Panc1 (cell line): ENCODE measurements at regions not wholly inside any gene's neighbourhood (a gene's known extent, or its start where the extent isn't known, plus 50 kb on each side); places are given as distances from the start of the nearest gene placed in this dataset.

Experiments used
- ATAC-seq: fragments of 200-7000 bp; cut with Tn5 transposase; 2 replicates; pipeline ENCODE4 v1.9.1; 2020; ENCODE audit warnings: mild to moderate bottlenecking, moderate library complexity
- BruUV-seq: library from RNA; stranded (reverse); fragments of 400-500 nt; replicated peaks from 2 replicates; lab custom pipeline; 2021; lab: Mats Ljungman, UMichigan
- CTCF ChIA-PET: fragments of 300-600 bp; sonication (Branson Sonifier 250); formaldehyde crosslinking; loops from one replicate; lab custom pipeline; 2022; ENCODE audit warnings: antibody characterized with exemption; lab: Charles Lee
- POLR2A ChIA-PET: fragments of 300-600 bp; sonication (Branson Sonifier 250); formaldehyde crosslinking; loops from one replicate; lab custom pipeline; 2022; ENCODE audit warnings: antibody characterized with exemption; lab: Charles Lee
- DNase-seq: peaks from one replicate; pipeline ENCODE4 v3.0.0-alpha.2; 2010; ENCODE audit warnings: low read depth, low spot score
- H3K27ac ChIP-seq: 2 replicates; pipeline ENCODE4 v1.5.1; 2011; ENCODE audit warnings: mild to moderate bottlenecking, low read length, inconsistent platforms
- H3K27me3 ChIP-seq: fragments of 200-500 bp; sonication (Bioruptor generic); 2 replicates; pipeline ENCODE4 v1.6.0; 2014; ENCODE audit warnings: low read length, inconsistent platforms; ENCODE audit not compliant: control insufficient read depth, insufficient read depth
- H3K36me3 ChIP-seq: fragments of 200-500 bp; sonication (Bioruptor generic); 2 replicates; pipeline ENCODE4 v1.5.1; 2014; ENCODE audit warnings: inconsistent platforms, mild to moderate bottlenecking, low read length, moderate library complexity; ENCODE audit not compliant: control insufficient read depth, insufficient read depth
- H3K4me1 ChIP-seq: 2 replicates; pipeline ENCODE4 v1.5.1; 2011; ENCODE audit warnings: inconsistent platforms, mild to moderate bottlenecking, low read length, moderate library complexity; ENCODE audit not compliant: control insufficient read depth, insufficient read depth
- H3K4me3 ChIP-seq, 2 experiments: 2 replicates each; pipeline ENCODE4 v1.5.1; 2011 to 2012; ENCODE audit warnings: low read depth in 2 of 2, low read length in 2 of 2, mild to moderate bottlenecking in 2 of 2, inconsistent platforms in 1 of 2, moderate library complexity in 1 of 2
- H3K9me3 ChIP-seq: fragments of 200-500 bp; sonication (Bioruptor generic); 2 replicates; pipeline ENCODE4 v1.5.1; 2014; ENCODE audit warnings: low read depth, mild to moderate bottlenecking, inconsistent platforms, low read length, moderate library complexity; ENCODE audit not compliant: control insufficient read depth, insufficient read depth
- POLR2AphosphoS5 ChIP-seq: IDR thresholded peaks from 2 replicates; pipeline ENCODE4 v1.6.1; 2012; ENCODE audit warnings: mild to moderate bottlenecking, low read depth, low read length, moderate library complexity
- SIN3A ChIP-seq: IDR thresholded peaks from 2 replicates; pipeline ENCODE4 v1.6.1; 2012; ENCODE audit warnings: low read depth, mild to moderate bottlenecking, low read length, moderate library complexity, borderline replicate concordance; ENCODE audit not compliant: insufficient read depth
- TCF7L2 ChIP-seq: IDR thresholded peaks from 2 replicates; pipeline ENCODE4 v1.6.1; 2011; ENCODE audit warnings: mild to moderate bottlenecking, low read depth, low read length, inconsistent platforms
- in situ Hi-C: cut with HindIII; loops from 2 replicates; pipeline ENCODE4 v1.10.0; 2016; ENCODE audit warnings: low sequenced_read_pairs, low pct_unique_long_range_greater_than_20kb
- intact Hi-C: fragments of 100-400 bp; cut with micrococcal nuclease; formaldehyde crosslinking; loops from one replicate; pipeline ENCODE4 v1.10.0; 2022; ENCODE audit not compliant: unreplicated experiment
- TF ChIP-seq, protein P1 (sequence below), 2 experiments: IDR thresholded peaks; 2 replicates each; pipeline ENCODE4 v1.6.1; 2011 to 2012; ENCODE audit warnings: low read depth in 2 of 2, control low read depth in 1 of 2, low read length in 1 of 2, mild to moderate bottlenecking in 1 of 2, moderate library complexity in 1 of 2; ENCODE audit not compliant: insufficient read depth in 1 of 2
- TF ChIP-seq, protein P2 (sequence below): fragments of 450-650 bp; IDR thresholded peaks from 2 replicates; pipeline ENCODE4 v1.5.1; 2017; ENCODE audit warnings: mild to moderate bottlenecking

GRCh38 chr4:60002603-60003337 is 1197.4 kb upstream of the ADGRL3 start:
- no peaks in the 10 kb centered on the region for H3K27me3 ChIP-seq
- intact Hi-C loops (no loop called here), in situ Hi-C loops (no loop called here)
- ChIA-PET POLR2A (no interaction called here), CTCF (no interaction called here)
- H3K27ac ChIP-seq = no peak overlapping the region
- H3K4me3 ChIP-seq = no peak overlapping the region
- no peaks in the 10 kb centered on the region for H3K36me3 ChIP-seq
- DNase-seq (no peak), ATAC-seq (no peak)
- no TSS peak for BruUV-seq
- no peaks in the 10 kb centered on the region for H3K4me1 ChIP-seq
- TF ChIP-seq, protein P1, sequence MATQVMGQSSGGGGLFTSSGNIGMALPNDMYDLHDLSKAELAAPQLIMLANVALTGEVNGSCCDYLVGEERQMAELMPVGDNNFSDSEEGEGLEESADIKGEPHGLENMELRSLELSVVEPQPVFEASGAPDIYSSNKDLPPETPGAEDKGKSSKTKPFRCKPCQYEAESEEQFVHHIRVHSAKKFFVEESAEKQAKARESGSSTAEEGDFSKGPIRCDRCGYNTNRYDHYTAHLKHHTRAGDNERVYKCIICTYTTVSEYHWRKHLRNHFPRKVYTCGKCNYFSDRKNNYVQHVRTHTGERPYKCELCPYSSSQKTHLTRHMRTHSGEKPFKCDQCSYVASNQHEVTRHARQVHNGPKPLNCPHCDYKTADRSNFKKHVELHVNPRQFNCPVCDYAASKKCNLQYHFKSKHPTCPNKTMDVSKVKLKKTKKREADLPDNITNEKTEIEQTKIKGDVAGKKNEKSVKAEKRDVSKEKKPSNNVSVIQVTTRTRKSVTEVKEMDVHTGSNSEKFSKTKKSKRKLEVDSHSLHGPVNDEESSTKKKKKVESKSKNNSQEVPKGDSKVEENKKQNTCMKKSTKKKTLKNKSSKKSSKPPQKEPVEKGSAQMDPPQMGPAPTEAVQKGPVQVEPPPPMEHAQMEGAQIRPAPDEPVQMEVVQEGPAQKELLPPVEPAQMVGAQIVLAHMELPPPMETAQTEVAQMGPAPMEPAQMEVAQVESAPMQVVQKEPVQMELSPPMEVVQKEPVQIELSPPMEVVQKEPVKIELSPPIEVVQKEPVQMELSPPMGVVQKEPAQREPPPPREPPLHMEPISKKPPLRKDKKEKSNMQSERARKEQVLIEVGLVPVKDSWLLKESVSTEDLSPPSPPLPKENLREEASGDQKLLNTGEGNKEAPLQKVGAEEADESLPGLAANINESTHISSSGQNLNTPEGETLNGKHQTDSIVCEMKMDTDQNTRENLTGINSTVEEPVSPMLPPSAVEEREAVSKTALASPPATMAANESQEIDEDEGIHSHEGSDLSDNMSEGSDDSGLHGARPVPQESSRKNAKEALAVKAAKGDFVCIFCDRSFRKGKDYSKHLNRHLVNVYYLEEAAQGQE (IDR thresholded peaks at IDR 0.05; ENCODE audit: insufficient read depth in 1 of 2, low read depth in 2 of 2, low read length in 1 of 2) = no peak
- TF ChIP-seq POLR2AphosphoS5 (no peak), SIN3A (no peak), TCF7L2 (no peak)
- TF ChIP-seq, protein P2, sequence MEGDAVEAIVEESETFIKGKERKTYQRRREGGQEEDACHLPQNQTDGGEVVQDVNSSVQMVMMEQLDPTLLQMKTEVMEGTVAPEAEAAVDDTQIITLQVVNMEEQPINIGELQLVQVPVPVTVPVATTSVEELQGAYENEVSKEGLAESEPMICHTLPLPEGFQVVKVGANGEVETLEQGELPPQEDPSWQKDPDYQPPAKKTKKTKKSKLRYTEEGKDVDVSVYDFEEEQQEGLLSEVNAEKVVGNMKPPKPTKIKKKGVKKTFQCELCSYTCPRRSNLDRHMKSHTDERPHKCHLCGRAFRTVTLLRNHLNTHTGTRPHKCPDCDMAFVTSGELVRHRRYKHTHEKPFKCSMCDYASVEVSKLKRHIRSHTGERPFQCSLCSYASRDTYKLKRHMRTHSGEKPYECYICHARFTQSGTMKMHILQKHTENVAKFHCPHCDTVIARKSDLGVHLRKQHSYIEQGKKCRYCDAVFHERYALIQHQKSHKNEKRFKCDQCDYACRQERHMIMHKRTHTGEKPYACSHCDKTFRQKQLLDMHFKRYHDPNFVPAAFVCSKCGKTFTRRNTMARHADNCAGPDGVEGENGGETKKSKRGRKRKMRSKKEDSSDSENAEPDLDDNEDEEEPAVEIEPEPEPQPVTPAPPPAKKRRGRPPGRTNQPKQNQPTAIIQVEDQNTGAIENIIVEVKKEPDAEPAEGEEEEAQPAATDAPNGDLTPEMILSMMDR = no peak
- H3K9me3 ChIP-seq = no peaks in the 10 kb centered on the region

- BruUV-seq = no TSS peak
- in situ Hi-C loops (no loop called here), intact Hi-C loops (no loop called here)
- DNase-seq (no peak), ATAC-seq (no peak)
- ChIA-PET CTCF (no interaction called here), POLR2A (no interaction called here)
- Histone ChIP-seq H3K4me1 (no peaks in the 10 kb centered on the region), H3K9me3 (no peaks in the 10 kb centered on the region), H3K36me3 (no peaks in the 10 kb centered on the region), H3K27ac (no peak overlapping the region), H3K27me3 (no peaks in the 10 kb centered on the region), H3K4me3 (no peak overlapping the region)
- TF ChIP-seq, protein P2 = no peak
- TF ChIP-seq, protein P1 (IDR thresholded peaks at IDR 0.05; ENCODE audit: insufficient read depth in 1 of 2, low read depth in 2 of 2, low read length in 1 of 2) = no peak
- TF ChIP-seq TCF7L2 (no peak), POLR2AphosphoS5 (no peak), SIN3A (no peak)
Measured at GRCh38 chr4:60013464-60014184, 1186.5 kb upstream of the ADGRL3 start.
